Suprapubic skin (tissue), 4 donors: ENCODE measurements at regions not wholly inside any gene's neighbourhood (a gene's known extent, or its start where the extent isn't known, plus 50 kb on each side); places are given as distances from the start of the nearest gene placed in this dataset.

Experiments
- EP300 ChIP-seq: sonication (generic); formaldehyde crosslinking; IDR thresholded peaks from one replicate; pipeline ENCODE4 v1.6.1; 2017; ENCODE audit warnings: antibody characterized with exemption
- POLR2A ChIP-seq, 2 donors: fragments of 450-650 bp; IDR thresholded peaks; one replicate each; pipeline ENCODE4 v1.6.1; 2017; ENCODE audit warnings: antibody characterized with exemption in 2 of 2, mild to moderate bottlenecking in 2 of 2, moderate library complexity in 2 of 2
- POLR2AphosphoS5 ChIP-seq, 3 donors: sonication (generic); formaldehyde crosslinking; IDR thresholded peaks; one replicate each; pipeline ENCODE4 v1.6.1; 2017; ENCODE audit warnings: antibody characterized with exemption in 3 of 3
- TF ChIP-seq, protein P1 (sequence below), 2 donors: fragments of 200-600 bp in 1 of 2; fragments of 450-650 bp in 1 of 2; sonication (generic) in 1 of 2; IDR thresholded peaks; one replicate each; pipeline ENCODE4 v1.5.1; 2016 to 2019; ENCODE audit warnings: antibody characterized with exemption in 2 of 2, mild to moderate bottlenecking in 1 of 2, moderate library complexity in 1 of 2

GRCh38 chr5:3913279-3913678 lies 317.6 kb downstream of the IRX1 start:
- TF ChIP-seq, protein P1, sequence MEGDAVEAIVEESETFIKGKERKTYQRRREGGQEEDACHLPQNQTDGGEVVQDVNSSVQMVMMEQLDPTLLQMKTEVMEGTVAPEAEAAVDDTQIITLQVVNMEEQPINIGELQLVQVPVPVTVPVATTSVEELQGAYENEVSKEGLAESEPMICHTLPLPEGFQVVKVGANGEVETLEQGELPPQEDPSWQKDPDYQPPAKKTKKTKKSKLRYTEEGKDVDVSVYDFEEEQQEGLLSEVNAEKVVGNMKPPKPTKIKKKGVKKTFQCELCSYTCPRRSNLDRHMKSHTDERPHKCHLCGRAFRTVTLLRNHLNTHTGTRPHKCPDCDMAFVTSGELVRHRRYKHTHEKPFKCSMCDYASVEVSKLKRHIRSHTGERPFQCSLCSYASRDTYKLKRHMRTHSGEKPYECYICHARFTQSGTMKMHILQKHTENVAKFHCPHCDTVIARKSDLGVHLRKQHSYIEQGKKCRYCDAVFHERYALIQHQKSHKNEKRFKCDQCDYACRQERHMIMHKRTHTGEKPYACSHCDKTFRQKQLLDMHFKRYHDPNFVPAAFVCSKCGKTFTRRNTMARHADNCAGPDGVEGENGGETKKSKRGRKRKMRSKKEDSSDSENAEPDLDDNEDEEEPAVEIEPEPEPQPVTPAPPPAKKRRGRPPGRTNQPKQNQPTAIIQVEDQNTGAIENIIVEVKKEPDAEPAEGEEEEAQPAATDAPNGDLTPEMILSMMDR (IDR thresholded peaks at IDR 0.05), result no peak
- TF ChIP-seq POLR2A (IDR thresholded peaks at IDR 0.05), result no peak
- no peak for TF ChIP-seq EP300
- no peak for TF ChIP-seq POLR2AphosphoS5 (IDR thresholded peaks at IDR 0.05)
